Osteoblast (primary cell): ENCODE measurements at regions not wholly inside any gene's neighbourhood (a gene's known extent, or its start where the extent isn't known, plus 50 kb on each side); places are given as distances from the start of the nearest gene placed in this dataset.

Source experiments
- DNase-seq: peaks from one replicate; pipeline ENCODE4 v3.0.0; 2011; ENCODE audit warnings: low spot score, mixed read lengths; ENCODE audit not compliant: insufficient read length; ENCODE audit errors: missing footprints
- H2AFZ ChIP-seq: 2 replicates; pipeline ENCODE4 v1.6.0; 2011; ENCODE audit warnings: mild to moderate bottlenecking, low read length
- H3K27ac ChIP-seq: 2 replicates; pipeline ENCODE4 v1.5.1; 2011; ENCODE audit warnings: mild to moderate bottlenecking, low read depth, low read length, moderate library complexity
- H3K27me3 ChIP-seq: 2 replicates; pipeline ENCODE4 v1.6.0; 2012; ENCODE audit warnings: mild to moderate bottlenecking, control low read depth, inconsistent platforms, low read length, moderate library complexity; ENCODE audit not compliant: insufficient read depth
- H3K36me3 ChIP-seq: 2 replicates; pipeline ENCODE4 v1.5.1; 2011; ENCODE audit warnings: mild to moderate bottlenecking, low read length, control low read depth, moderate library complexity; ENCODE audit not compliant: insufficient read depth
- H3K4me1 ChIP-seq: 2 replicates; pipeline ENCODE4 v1.5.1; 2011; ENCODE audit warnings: mild to moderate bottlenecking, low read length, control low read depth, moderate library complexity; ENCODE audit not compliant: insufficient read depth
- H3K4me2 ChIP-seq: 2 replicates; pipeline ENCODE4 v1.6.0; 2011; ENCODE audit warnings: mild to moderate bottlenecking, low read length; ENCODE audit not compliant: insufficient read depth
- H3K4me3 ChIP-seq: fragments of 200-600 bp; sonication (generic); 3 replicates; pipeline ENCODE4 v1.5.1; 2012; ENCODE audit warnings: mild to moderate bottlenecking, low read length, inconsistent platforms; ENCODE audit not compliant: insufficient read depth
- H3K79me2 ChIP-seq: 2 replicates; pipeline ENCODE4 v1.6.0; 2012; ENCODE audit warnings: mild to moderate bottlenecking, low read length, control low read depth, inconsistent platforms; ENCODE audit not compliant: insufficient read depth
- H3K9me3 ChIP-seq: 2 replicates; pipeline ENCODE4 v1.5.1; 2011; ENCODE audit warnings: low read depth, low read length, control low read depth
- H4K20me1 ChIP-seq: 2 replicates; pipeline ENCODE4 v1.6.0; 2012; ENCODE audit warnings: mild to moderate bottlenecking, low read length, control low read depth; ENCODE audit not compliant: insufficient read depth
- TF ChIP-seq, protein P1 (sequence below): IDR thresholded peaks from 2 replicates; pipeline ENCODE4 v1.5.1; 2011; ENCODE audit warnings: mild to moderate bottlenecking, low read depth, low read length, moderate library complexity; ENCODE audit errors: extremely low read depth

DNA sequence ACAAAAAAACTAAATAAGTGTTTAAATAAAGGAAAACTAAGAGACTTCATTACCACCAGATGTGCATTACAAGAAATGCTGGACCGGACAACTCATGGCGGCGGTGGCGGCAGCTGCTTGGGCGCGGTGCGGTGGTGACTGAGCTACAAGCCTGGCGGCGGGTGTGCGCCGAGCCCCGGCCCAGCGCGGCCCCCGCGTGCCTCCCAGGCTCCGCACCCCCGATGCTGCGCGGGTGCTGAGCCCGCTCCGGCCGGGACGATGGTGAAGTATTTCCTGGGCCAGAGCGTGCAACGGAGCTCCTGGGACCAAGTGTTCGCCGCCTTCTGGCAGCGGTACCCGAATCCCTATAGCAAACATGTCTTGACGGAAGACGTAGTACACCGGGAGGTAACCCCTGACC, 52.2 kb upstream of the RCOR3 start:
- no peaks in the 10 kb centered on the region for H3K9me3 ChIP-seq
- H3K4me2 ChIP-seq: no peak overlapping the region
- DNase-seq: no peak
- no peak overlapping the region for H3K27ac ChIP-seq
- H3K27me3 ChIP-seq: no peaks in the 10 kb centered on the region
- H3K4me1 ChIP-seq: no peaks in the 10 kb centered on the region
- no peaks in the 10 kb centered on the region for H3K79me2 ChIP-seq
- no peaks in the 10 kb centered on the region for H3K36me3 ChIP-seq
- TF ChIP-seq, protein P1, sequence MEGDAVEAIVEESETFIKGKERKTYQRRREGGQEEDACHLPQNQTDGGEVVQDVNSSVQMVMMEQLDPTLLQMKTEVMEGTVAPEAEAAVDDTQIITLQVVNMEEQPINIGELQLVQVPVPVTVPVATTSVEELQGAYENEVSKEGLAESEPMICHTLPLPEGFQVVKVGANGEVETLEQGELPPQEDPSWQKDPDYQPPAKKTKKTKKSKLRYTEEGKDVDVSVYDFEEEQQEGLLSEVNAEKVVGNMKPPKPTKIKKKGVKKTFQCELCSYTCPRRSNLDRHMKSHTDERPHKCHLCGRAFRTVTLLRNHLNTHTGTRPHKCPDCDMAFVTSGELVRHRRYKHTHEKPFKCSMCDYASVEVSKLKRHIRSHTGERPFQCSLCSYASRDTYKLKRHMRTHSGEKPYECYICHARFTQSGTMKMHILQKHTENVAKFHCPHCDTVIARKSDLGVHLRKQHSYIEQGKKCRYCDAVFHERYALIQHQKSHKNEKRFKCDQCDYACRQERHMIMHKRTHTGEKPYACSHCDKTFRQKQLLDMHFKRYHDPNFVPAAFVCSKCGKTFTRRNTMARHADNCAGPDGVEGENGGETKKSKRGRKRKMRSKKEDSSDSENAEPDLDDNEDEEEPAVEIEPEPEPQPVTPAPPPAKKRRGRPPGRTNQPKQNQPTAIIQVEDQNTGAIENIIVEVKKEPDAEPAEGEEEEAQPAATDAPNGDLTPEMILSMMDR: no peak
- no peak overlapping the region for H3K4me3 ChIP-seq
- no peak overlapping the region for H2AFZ ChIP-seq
- H4K20me1 ChIP-seq: no peaks in the 10 kb centered on the region

DNA sequence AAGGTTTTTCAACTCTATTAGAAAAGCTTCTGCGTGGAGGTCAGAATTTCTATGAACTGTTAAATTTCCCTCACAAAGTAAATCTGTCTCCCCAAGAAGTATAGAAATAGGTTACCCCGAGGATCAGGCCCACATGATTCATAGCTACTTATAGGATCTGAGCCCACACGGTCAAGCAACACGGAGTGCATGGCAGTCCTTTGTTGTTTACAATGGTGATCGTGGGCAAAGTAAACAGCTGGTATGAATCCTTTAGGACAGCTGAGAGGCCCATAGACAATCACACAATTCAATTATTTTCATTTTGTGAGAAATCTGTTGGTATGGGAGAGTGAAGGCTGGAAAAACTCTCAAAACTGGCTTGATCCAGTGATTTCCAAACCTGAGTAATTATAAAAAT, 58.9 kb upstream of the RCOR3 start:
- no peak for DNase-seq
- Histone ChIP-seq H3K4me1 (peaks cover 8% of the 10 kb centered on the region), H3K4me3 (no peak overlapping the region), H3K36me3 (no peaks in the 10 kb centered on the region), H3K9me3 (no peaks in the 10 kb centered on the region), H3K27me3 (no peaks in the 10 kb centered on the region), H3K79me2 (no peaks in the 10 kb centered on the region), H4K20me1 (no peaks in the 10 kb centered on the region), H2AFZ (no peak overlapping the region), H3K27ac (no peak overlapping the region), H3K4me2 (no peak overlapping the region)
- TF ChIP-seq, protein P1: no peak

DNA sequence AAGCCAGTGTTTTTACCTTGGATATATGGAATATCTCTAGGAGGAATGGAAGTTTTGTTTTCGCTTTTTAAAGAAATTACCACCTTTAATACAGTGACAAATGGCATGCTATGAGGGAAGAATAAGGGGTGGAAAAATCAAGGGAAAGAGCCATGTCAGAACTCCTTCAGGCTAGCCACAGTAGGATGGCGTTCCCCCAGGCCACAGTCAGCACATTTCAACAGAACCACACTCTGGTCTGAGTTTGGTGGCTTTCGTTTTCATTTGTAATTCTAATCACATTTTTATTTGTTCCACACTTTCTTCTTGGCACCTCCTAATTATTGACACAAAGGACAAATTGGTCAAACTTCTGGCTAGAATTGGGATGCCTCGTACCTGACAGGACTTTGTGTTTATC, 60.3 kb upstream of the RCOR3 start:
- Histone ChIP-seq H3K4me1 (peaks cover 8% of the 10 kb centered on the region), H3K9me3 (no peaks in the 10 kb centered on the region), H3K36me3 (no peaks in the 10 kb centered on the region), H2AFZ (no peak overlapping the region), H3K27ac (no peak overlapping the region), H3K79me2 (no peaks in the 10 kb centered on the region), H3K27me3 (no peaks in the 10 kb centered on the region), H3K4me3 (no peak overlapping the region), H4K20me1 (no peaks in the 10 kb centered on the region), H3K4me2 (no peak overlapping the region)
- TF ChIP-seq, protein P1: no peak
- DNase-seq: no peak

- Histone ChIP-seq H3K36me3 (no peaks in the 10 kb centered on the region), H3K79me2 (no peaks in the 10 kb centered on the region), H3K4me2 (peak overlapping the region; percentile 0)
Measured at GRCh38 chr1:211198111-211198510, 61.1 kb upstream of the RCOR3 start.

More at GRCh38 chr1:211198111-211198510, 61.1 kb upstream of the RCOR3 start:
- H4K20me1 ChIP-seq: no peaks in the 10 kb centered on the region
- no peak overlapping the region for H2AFZ ChIP-seq
- H3K4me3 ChIP-seq: no peak overlapping the region
- no peaks in the 10 kb centered on the region for H3K27me3 ChIP-seq
- H3K9me3 ChIP-seq: no peaks in the 10 kb centered on the region
- H3K27ac ChIP-seq: no peak overlapping the region
- TF ChIP-seq, protein P1: no peak
- H3K4me1 ChIP-seq: peaks cover 8% of the 10 kb centered on the region
- peak; percentile 88 for DNase-seq
